Esophagus muscularis mucosa (tissue), 4 donors: ENCODE measurements at regions not wholly inside any gene's neighbourhood (a gene's known extent, or its start where the extent isn't known, plus 50 kb on each side); places are given as distances from the start of the nearest gene placed in this dataset.

ENCODE experiments used
- DNase-seq: peaks from one replicate; pipeline ENCODE4 v3.0.0-alpha.2; 2017; ENCODE audit errors: extremely low spot score
- H3K27ac ChIP-seq, 4 donors: fragments of 200-600 bp; sonication (generic); replicated peaks in 1 of 4; 1 replicate in 3 of 4; 2 replicates in 1 of 4; pipeline ENCODE4 v1.5.1; 2016 to 2019; ENCODE audit warnings: mild to moderate bottlenecking in 1 of 4
- H3K27me3 ChIP-seq, 4 donors: fragments of 200-600 bp; sonication (generic); one replicate each; pipeline versions ENCODE4 v1.5.1 to v1.6.0; 2016 to 2019
- H3K36me3 ChIP-seq, 4 donors: fragments of 200-600 bp; sonication (generic); one replicate each; pipeline ENCODE4 v1.5.1; 2016 to 2019
- H3K4me1 ChIP-seq, 4 donors: fragments of 200-600 bp; sonication (generic); one replicate each; pipeline ENCODE4 v1.5.1; 2016 to 2019
- H3K4me3 ChIP-seq, 4 donors: fragments of 200-600 bp; sonication (generic); 1 replicate in 2 of 4; 2 replicates in 2 of 4; pipeline ENCODE4 v1.5.1; 2016 to 2019; ENCODE audit warnings: mild to moderate bottlenecking in 4 of 4, moderate library complexity in 1 of 4
- H3K9me3 ChIP-seq, 4 donors: fragments of 200-600 bp; sonication (generic); 1 replicate in 3 of 4; 2 replicates in 1 of 4; pipeline ENCODE4 v1.5.1; 2016 to 2019
- EP300 ChIP-seq: sonication (generic); formaldehyde crosslinking; IDR thresholded peaks from one replicate; pipeline ENCODE4 v1.6.1; 2017; ENCODE audit warnings: antibody characterized with exemption
- POLR2A ChIP-seq: fragments of 450-650 bp; IDR thresholded peaks from one replicate; pipeline ENCODE4 v1.6.1; 2017; ENCODE audit warnings: antibody characterized with exemption, moderate library complexity, mild to moderate bottlenecking, low read depth
- POLR2AphosphoS5 ChIP-seq, 2 donors: sonication (generic); formaldehyde crosslinking; IDR thresholded peaks; one replicate each; pipeline ENCODE4 v1.6.1; 2017; ENCODE audit warnings: antibody characterized with exemption in 2 of 2
- WGBS: methylation state at CpG from one replicate; pipeline ENCODE4 v1.1.5; 2018; 5-methylcytosine and 5-hydroxymethylcytosine counted together
- intact Hi-C: fragments of 100-400 bp; cut with DNase I; formaldehyde crosslinking; loops from one replicate; pipeline ENCODE4 v1.15.1; 2023
- TF ChIP-seq, protein P1 (sequence below), 3 experiments: fragments of 200-600 bp in 2 of 3; fragments of 450-650 bp in 1 of 3; sonication (generic) in 2 of 3; IDR thresholded peaks; one replicate each; pipeline ENCODE4 v1.5.1; 2017 to 2019; ENCODE audit warnings: antibody characterized with exemption in 3 of 3, mild to moderate bottlenecking in 2 of 3, moderate library complexity in 1 of 3

DNA sequence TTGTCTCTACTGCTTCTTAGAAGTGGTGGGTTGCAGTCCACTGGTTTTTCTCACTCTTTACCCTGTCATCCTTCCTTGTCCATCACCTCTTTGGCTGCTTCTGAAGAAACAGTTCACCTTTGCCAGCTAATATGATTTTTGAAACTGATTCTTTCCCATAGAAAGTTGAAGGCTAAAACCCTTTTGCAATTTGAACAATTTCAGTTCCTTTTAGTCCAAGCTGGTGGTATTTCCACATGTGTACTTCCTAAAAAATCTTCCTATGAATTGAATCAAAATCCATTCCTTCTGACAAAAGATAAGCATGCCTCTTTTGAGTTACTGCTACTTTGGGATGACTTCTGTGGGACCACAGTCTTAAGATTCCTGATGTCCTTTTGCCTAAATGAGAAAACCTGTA lies 210.0 kb upstream of the MAN1A1 start:
- no peaks in the 10 kb centered on the region for H3K36me3 ChIP-seq
- TF ChIP-seq POLR2A (no peak), EP300 (no peak), POLR2AphosphoS5 (IDR thresholded peaks at IDR 0.05) (no peak)
- TF ChIP-seq, protein P1, sequence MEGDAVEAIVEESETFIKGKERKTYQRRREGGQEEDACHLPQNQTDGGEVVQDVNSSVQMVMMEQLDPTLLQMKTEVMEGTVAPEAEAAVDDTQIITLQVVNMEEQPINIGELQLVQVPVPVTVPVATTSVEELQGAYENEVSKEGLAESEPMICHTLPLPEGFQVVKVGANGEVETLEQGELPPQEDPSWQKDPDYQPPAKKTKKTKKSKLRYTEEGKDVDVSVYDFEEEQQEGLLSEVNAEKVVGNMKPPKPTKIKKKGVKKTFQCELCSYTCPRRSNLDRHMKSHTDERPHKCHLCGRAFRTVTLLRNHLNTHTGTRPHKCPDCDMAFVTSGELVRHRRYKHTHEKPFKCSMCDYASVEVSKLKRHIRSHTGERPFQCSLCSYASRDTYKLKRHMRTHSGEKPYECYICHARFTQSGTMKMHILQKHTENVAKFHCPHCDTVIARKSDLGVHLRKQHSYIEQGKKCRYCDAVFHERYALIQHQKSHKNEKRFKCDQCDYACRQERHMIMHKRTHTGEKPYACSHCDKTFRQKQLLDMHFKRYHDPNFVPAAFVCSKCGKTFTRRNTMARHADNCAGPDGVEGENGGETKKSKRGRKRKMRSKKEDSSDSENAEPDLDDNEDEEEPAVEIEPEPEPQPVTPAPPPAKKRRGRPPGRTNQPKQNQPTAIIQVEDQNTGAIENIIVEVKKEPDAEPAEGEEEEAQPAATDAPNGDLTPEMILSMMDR (IDR thresholded peaks at IDR 0.05): no peak
- no peaks in the 10 kb centered on the region for H3K9me3 ChIP-seq
- intact Hi-C loops: no loop called here
- no peak overlapping the region for H3K4me3 ChIP-seq
- no peak overlapping the region for H3K27ac ChIP-seq
- no peaks in the 10 kb centered on the region for H3K27me3 ChIP-seq
- no peaks in the 10 kb centered on the region for H3K4me1 ChIP-seq
- no peak for DNase-seq

DNA sequence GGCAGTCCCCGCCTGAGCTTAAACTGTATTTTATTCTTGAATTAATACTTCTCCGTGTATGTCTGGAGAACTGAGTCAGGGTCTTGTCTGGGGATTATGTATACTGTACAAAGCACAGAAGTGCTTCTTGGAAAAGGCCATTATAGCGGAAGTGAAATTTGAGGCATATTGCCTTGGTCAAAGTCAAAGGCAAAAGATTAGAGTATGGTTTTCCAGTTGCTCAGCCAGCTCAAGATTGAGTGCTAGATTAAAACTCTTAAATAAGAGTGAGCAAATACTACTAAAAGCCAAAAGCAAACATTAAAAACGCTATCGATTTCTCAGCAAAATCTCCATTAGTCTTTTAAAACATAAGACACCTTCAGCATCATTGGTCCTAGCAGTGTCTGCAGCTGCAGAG lies 207.7 kb upstream of the MAN1A1 start:
- H3K27me3 ChIP-seq: no peaks in the 10 kb centered on the region
- no peaks in the 10 kb centered on the region for H3K4me1 ChIP-seq
- TF ChIP-seq POLR2AphosphoS5 (IDR thresholded peaks at IDR 0.05): no peak
- TF ChIP-seq EP300: no peak
- TF ChIP-seq, protein P1 (IDR thresholded peaks at IDR 0.05): no peak
- TF ChIP-seq POLR2A: no peak
- intact Hi-C loops: no loop called here
- H3K9me3 ChIP-seq: no peaks in the 10 kb centered on the region
- H3K4me3 ChIP-seq: no peak overlapping the region
- H3K36me3 ChIP-seq: no peaks in the 10 kb centered on the region
- DNase-seq: no peak
- no peak overlapping the region for H3K27ac ChIP-seq
- 95% methylated on average over 5 of the region's 5 CpGs for WGBS

DNA sequence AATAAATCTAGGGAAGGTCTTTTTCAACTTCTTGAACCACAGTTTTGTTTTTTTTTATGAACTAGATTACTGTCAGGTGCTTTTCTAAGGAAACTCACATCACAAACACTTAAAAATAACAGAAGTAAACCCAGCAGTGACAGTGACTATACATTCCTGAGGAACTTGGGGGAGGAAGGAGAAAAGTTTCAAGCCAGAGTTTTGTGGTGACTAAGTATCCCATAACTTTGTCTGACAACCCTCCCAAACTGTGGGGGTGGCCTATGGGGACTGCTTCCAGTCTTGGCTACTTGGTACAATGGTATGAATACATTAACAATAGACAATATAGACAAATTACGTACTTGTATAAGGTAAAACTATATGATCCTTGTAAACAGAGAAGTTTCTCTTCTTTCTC lies 202.5 kb upstream of the MAN1A1 start:
- TF ChIP-seq POLR2A: no peak
- TF ChIP-seq, protein P1 (IDR thresholded peaks at IDR 0.05): no peak
- no peak for TF ChIP-seq EP300
- intact Hi-C loops: no loop called here
- no peak for DNase-seq
- Histone ChIP-seq H3K36me3 (no peaks in the 10 kb centered on the region), H3K4me3 (no peak overlapping the region), H3K4me1 (no peaks in the 10 kb centered on the region), H3K27ac (no peak overlapping the region), H3K9me3 (no peaks in the 10 kb centered on the region), H3K27me3 (no peaks in the 10 kb centered on the region)
- 97% methylated on average over 1 of the region's 1 CpG for WGBS

DNA sequence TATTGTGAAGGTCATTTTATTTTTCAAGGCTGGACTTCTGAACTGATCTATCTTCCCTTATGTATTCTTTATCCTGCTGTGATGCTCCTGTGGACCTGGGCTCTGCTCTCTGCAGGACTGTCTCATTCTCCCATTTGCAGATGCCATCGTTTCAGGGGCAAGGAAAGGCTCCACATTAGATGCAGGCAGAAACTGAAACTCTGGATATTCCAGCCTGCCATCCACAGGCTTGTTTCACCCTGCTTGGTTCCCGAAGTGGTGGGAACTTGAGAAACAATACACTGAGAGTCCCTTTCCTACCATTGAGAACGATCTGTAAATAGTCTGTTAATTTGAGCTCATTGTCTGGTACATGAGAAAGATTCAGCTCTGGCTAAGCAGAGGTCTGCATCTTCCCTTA lies 197.5 kb upstream of the MAN1A1 start:
- 80% methylated on average over 3 of the region's 3 CpGs for WGBS
- Histone ChIP-seq H3K27ac (no peak overlapping the region), H3K4me3 (no peak overlapping the region), H3K9me3 (no peaks in the 10 kb centered on the region), H3K36me3 (no peaks in the 10 kb centered on the region), H3K27me3 (no peaks in the 10 kb centered on the region), H3K4me1 (peaks cover 0 to 12% (median 5%) of the 10 kb centered on the region in 4 donors)
- TF ChIP-seq POLR2A (no peak), EP300 (no peak), POLR2AphosphoS5 (IDR thresholded peaks at IDR 0.05) (no peak)
- TF ChIP-seq, protein P1 (IDR thresholded peaks at IDR 0.05): no peak
- intact Hi-C loops: no loop called here
- DNase-seq: no peak

DNA sequence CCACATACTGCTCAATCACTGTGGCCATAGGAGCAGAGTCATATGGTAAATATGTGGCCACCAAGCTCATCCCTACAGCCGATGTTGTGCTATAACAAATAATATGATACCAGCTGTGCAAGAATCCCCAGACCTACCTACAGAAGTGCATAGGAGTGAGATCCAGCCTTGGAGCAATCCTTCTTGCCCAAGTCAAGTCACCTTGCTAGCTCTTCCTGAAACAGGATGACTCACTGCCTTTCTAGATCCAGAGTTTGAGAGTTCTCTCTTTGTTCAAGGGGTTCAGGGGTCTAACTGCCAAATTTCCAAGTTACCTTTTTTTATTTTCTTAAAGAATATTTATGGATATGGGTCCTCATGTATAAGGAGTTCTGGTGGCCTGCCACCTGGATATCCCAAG lies 195.7 kb upstream of the MAN1A1 start:
- intact Hi-C loops: no loop called here
- Histone ChIP-seq H3K36me3 (no peaks in the 10 kb centered on the region), H3K4me3 (no peak overlapping the region), H3K4me1 (peaks cover 5 to 30% (median 21%) of the 10 kb centered on the region in 4 donors), H3K27ac (no peak overlapping the region), H3K27me3 (no peaks in the 10 kb centered on the region), H3K9me3 (no peaks in the 10 kb centered on the region)
- TF ChIP-seq EP300 (no peak), POLR2AphosphoS5 (IDR thresholded peaks at IDR 0.05) (no peak), POLR2A (no peak)
- TF ChIP-seq, protein P1 (IDR thresholded peaks at IDR 0.05): no peak
- WGBS: no CpG with 5 or more reads among the region's 1 CpG
- no peak for DNase-seq
